Neural cell (in vitro differentiated cells): ENCODE measurements at regions not wholly inside any gene's neighbourhood (a gene's known extent, or its start where the extent isn't known, plus 50 kb on each side); places are given as distances from the start of the nearest gene placed in this dataset.

Experiments used
- H2AFZ ChIP-seq: fragments of 200-600, 300-800 bp; sonication (generic), shearing (Covaris generic); 2 replicates; pipeline ENCODE4 v1.6.0; 2014; ENCODE audit warnings: low read depth, mild to moderate bottlenecking, antibody characterized with exemption, low read length, moderate library complexity
- H3F3A ChIP-seq: fragments of 200-600 bp; shearing (Covaris generic); 2 replicates; pipeline ENCODE4 v1.6.1; 2016; ENCODE audit warnings: mild to moderate bottlenecking, moderate library complexity, mixed read lengths, antibody characterized with exemption, low read length; ENCODE audit not compliant: insufficient read depth, poor library complexity, severe bottlenecking
- H3K27ac ChIP-seq: fragments of 200-600, 300-800 bp; sonication (generic), shearing (Covaris generic); 2 replicates; pipeline ENCODE4 v1.5.1; 2014; ENCODE audit warnings: mild to moderate bottlenecking, low read length, moderate library complexity
- H3K27me3 ChIP-seq: fragments of 300-800, 200-600 bp; sonication (generic), shearing (Covaris generic); 2 replicates; pipeline ENCODE4 v1.6.0; 2014; ENCODE audit warnings: mild to moderate bottlenecking, low read depth, low read length, moderate library complexity; ENCODE audit not compliant: insufficient read depth
- H3K36me3 ChIP-seq: fragments of 300-800, 200-600 bp; sonication (generic), shearing (Covaris generic); 2 replicates; pipeline ENCODE4 v1.5.1; 2014; ENCODE audit warnings: mild to moderate bottlenecking, antibody characterized with exemption, low read length, moderate library complexity; ENCODE audit not compliant: insufficient read depth
- H3K4me2 ChIP-seq: fragments of 300-800, 200-600 bp; sonication (generic), shearing (Covaris generic); 2 replicates; pipeline ENCODE4 v1.6.0; 2014; ENCODE audit warnings: mild to moderate bottlenecking, low read length
- H3K4me3 ChIP-seq: fragments of 300-800, 200-600 bp; sonication (generic), shearing (Covaris generic); 2 replicates; pipeline ENCODE4 v1.5.1; 2014; ENCODE audit warnings: mild to moderate bottlenecking, low read length, moderate library complexity
- H3K79me2 ChIP-seq: fragments of 200-600 bp; shearing (Covaris generic); replicated peaks from 2 replicates; pipeline ENCODE4 v1.6.0; 2014; ENCODE audit warnings: mild to moderate bottlenecking, low read length, moderate library complexity; ENCODE audit not compliant: insufficient read depth
- H3K9ac ChIP-seq: fragments of 300-800, 200-600 bp; sonication (generic), shearing (Covaris generic); 2 replicates; pipeline ENCODE4 v1.6.1; 2016; ENCODE audit warnings: mild to moderate bottlenecking, low read length, mixed read lengths
- H3K9me2 ChIP-seq: fragments of 200-600 bp; shearing (Covaris generic); 2 replicates; pipeline ENCODE4 v1.6.1; 2016; ENCODE audit warnings: mild to moderate bottlenecking, low read length, mixed read lengths; ENCODE audit not compliant: insufficient read depth
- H3K9me3 ChIP-seq: fragments of 200-600, 300-800 bp; sonication (generic), shearing (Covaris generic); 2 replicates; pipeline ENCODE4 v1.6.1; 2016; ENCODE audit warnings: mild to moderate bottlenecking, mixed run types, low read length, moderate library complexity, mixed read lengths
- H4K20me1 ChIP-seq: fragments of 200-600 bp; shearing (Covaris generic); 2 replicates; pipeline ENCODE4 v1.6.1; 2016; ENCODE audit warnings: mild to moderate bottlenecking, mixed run types; ENCODE audit not compliant: insufficient read depth
- EP300 ChIP-seq: fragments of 450-650 bp; conservative IDR thresholded peaks from 2 replicates; pipeline ENCODE4 v1.6.1; 2014; ENCODE audit warnings: antibody characterized with exemption, mild to moderate bottlenecking, moderate library complexity; ENCODE audit not compliant: poor library complexity, severe bottlenecking
- EZH2 ChIP-seq: fragments of 200-600, 300-800 bp; shearing (Covaris generic), sonication (generic); IDR thresholded peaks from 2 replicates; pipeline ENCODE4 v1.6.1; 2014; ENCODE audit warnings: antibody characterized with exemption, low read length, borderline replicate concordance, mild to moderate bottlenecking; ENCODE audit not compliant: insufficient read depth, poor library complexity, severe bottlenecking
- MXI1 ChIP-seq: fragments of 450-650 bp; conservative IDR thresholded peaks from 2 replicates; pipeline ENCODE4 v1.6.1; 2014; ENCODE audit warnings: antibody characterized with exemption, mild to moderate bottlenecking; ENCODE audit not compliant: poor library complexity, severe bottlenecking
- POLR2AphosphoS5 ChIP-seq: IDR thresholded peaks from 2 replicates; pipeline ENCODE4 v1.6.1; 2012
- RAD21 ChIP-seq: fragments of 450-650 bp; conservative IDR thresholded peaks from 2 replicates; pipeline ENCODE4 v1.6.1; 2014; ENCODE audit warnings: antibody characterized with exemption, mild to moderate bottlenecking, moderate library complexity
- SMC3 ChIP-seq: fragments of 450-650 bp; conservative IDR thresholded peaks from 2 replicates; pipeline ENCODE4 v1.6.1; 2014; ENCODE audit warnings: antibody characterized with exemption, mild to moderate bottlenecking, moderate library complexity; ENCODE audit not compliant: poor library complexity
- TAF1 ChIP-seq: IDR thresholded peaks from 2 replicates; pipeline ENCODE4 v1.6.1; 2012; ENCODE audit warnings: low read depth
- TF ChIP-seq, protein P1 (sequence below): fragments of 450-650 bp; IDR thresholded peaks from 2 replicates; pipeline ENCODE4 v1.5.1; 2014; ENCODE audit warnings: antibody characterized with exemption, mild to moderate bottlenecking, moderate library complexity; ENCODE audit not compliant: poor library complexity, severe bottlenecking
- TF ChIP-seq, protein P2 (sequence below): IDR thresholded peaks from 2 replicates; pipeline ENCODE4 v1.6.1; 2012; ENCODE audit warnings: borderline replicate concordance

DNA sequence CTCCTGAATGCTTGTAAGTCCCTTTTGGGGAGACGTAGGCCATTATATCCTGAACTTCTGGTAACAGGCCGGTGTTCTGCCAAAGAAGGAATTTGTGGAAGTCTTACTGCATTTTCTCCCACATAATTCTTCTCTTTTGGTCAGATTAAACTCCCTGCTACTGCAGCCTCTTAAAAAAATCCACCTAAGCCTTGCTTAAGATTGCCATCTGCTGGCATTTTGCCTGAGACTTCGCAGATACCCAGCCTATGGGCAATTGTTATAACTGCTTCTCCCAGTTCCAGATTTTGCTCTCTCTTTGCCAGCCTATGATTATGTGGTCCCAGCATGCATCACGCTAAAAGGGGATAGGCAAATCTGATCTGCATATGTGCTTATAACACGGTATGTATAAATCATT, 391.6 kb upstream of the CHD1 start:
- H3K9ac ChIP-seq: no peak overlapping the region
- H3K9me3 ChIP-seq: no peaks in the 10 kb centered on the region
- H3K36me3 ChIP-seq: no peaks in the 10 kb centered on the region
- no peak overlapping the region for H3K4me2 ChIP-seq
- no peaks in the 10 kb centered on the region for H4K20me1 ChIP-seq
- no peak overlapping the region for H3K4me3 ChIP-seq
- no peaks in the 10 kb centered on the region for H3K27me3 ChIP-seq
- TF ChIP-seq POLR2AphosphoS5 (no peak), MXI1 (no peak), TAF1 (no peak), EZH2 (no peak), RAD21 (peak; percentile 15), EP300 (no peak)
- TF ChIP-seq, protein P1, sequence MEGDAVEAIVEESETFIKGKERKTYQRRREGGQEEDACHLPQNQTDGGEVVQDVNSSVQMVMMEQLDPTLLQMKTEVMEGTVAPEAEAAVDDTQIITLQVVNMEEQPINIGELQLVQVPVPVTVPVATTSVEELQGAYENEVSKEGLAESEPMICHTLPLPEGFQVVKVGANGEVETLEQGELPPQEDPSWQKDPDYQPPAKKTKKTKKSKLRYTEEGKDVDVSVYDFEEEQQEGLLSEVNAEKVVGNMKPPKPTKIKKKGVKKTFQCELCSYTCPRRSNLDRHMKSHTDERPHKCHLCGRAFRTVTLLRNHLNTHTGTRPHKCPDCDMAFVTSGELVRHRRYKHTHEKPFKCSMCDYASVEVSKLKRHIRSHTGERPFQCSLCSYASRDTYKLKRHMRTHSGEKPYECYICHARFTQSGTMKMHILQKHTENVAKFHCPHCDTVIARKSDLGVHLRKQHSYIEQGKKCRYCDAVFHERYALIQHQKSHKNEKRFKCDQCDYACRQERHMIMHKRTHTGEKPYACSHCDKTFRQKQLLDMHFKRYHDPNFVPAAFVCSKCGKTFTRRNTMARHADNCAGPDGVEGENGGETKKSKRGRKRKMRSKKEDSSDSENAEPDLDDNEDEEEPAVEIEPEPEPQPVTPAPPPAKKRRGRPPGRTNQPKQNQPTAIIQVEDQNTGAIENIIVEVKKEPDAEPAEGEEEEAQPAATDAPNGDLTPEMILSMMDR: no peak
- H3K9me2 ChIP-seq: no peaks in the 10 kb centered on the region
- H3F3A ChIP-seq: no peaks in the 10 kb centered on the region
- no peak overlapping the region for H3K27ac ChIP-seq
- H3K79me2 ChIP-seq: no peaks in the 10 kb centered on the region
- no peak overlapping the region for H2AFZ ChIP-seq

DNA sequence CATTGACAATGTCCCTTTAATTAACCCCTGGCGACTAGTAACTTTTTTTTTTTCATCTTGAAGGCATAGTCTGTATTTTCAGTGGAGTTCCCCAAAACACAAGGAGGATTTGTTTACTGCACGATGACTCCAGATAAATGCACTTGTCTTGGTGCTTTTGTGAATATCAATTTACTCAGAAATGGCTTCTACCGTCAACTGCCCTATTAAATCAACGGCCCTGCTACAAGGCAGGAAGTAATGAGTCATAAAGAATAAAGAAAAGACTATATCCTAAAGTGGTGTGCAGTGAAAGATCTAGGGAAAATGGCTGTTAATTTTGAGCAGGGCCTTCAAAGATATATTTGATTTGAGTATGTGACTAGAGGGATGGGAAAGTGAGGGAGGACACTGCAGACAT, 388.3 kb upstream of the CHD1 start:
- Histone ChIP-seq H4K20me1 (no peaks in the 10 kb centered on the region), H3K27me3 (no peaks in the 10 kb centered on the region), H3K4me3 (no peak overlapping the region), H2AFZ (no peak overlapping the region), H3F3A (no peaks in the 10 kb centered on the region), H3K27ac (no peak overlapping the region), H3K79me2 (no peaks in the 10 kb centered on the region), H3K9me2 (no peaks in the 10 kb centered on the region), H3K9ac (no peak overlapping the region), H3K36me3 (no peaks in the 10 kb centered on the region), H3K9me3 (no peaks in the 10 kb centered on the region), H3K4me2 (no peak overlapping the region)
- TF ChIP-seq SMC3: no peak
- TF ChIP-seq, protein P2, sequence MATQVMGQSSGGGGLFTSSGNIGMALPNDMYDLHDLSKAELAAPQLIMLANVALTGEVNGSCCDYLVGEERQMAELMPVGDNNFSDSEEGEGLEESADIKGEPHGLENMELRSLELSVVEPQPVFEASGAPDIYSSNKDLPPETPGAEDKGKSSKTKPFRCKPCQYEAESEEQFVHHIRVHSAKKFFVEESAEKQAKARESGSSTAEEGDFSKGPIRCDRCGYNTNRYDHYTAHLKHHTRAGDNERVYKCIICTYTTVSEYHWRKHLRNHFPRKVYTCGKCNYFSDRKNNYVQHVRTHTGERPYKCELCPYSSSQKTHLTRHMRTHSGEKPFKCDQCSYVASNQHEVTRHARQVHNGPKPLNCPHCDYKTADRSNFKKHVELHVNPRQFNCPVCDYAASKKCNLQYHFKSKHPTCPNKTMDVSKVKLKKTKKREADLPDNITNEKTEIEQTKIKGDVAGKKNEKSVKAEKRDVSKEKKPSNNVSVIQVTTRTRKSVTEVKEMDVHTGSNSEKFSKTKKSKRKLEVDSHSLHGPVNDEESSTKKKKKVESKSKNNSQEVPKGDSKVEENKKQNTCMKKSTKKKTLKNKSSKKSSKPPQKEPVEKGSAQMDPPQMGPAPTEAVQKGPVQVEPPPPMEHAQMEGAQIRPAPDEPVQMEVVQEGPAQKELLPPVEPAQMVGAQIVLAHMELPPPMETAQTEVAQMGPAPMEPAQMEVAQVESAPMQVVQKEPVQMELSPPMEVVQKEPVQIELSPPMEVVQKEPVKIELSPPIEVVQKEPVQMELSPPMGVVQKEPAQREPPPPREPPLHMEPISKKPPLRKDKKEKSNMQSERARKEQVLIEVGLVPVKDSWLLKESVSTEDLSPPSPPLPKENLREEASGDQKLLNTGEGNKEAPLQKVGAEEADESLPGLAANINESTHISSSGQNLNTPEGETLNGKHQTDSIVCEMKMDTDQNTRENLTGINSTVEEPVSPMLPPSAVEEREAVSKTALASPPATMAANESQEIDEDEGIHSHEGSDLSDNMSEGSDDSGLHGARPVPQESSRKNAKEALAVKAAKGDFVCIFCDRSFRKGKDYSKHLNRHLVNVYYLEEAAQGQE: no peak
- TF ChIP-seq, protein P1: no peak
